HCT116 (cell line): ENCODE measurements at regions not wholly inside any gene's neighbourhood (a gene's known extent, or its start where the extent isn't known, plus 50 kb on each side); places are given as distances from the start of the nearest gene placed in this dataset.

Experiments
- ATAC-seq: fragments of 200-7000 bp; cut with Tn5 transposase; 2 replicates; pipeline ENCODE4 v1.9.1; 2020; ENCODE audit warnings: mild to moderate bottlenecking, moderate library complexity
- BruUV-seq: library from RNA; stranded (reverse); fragments of 400-500 nt; replicated peaks from 2 replicates; lab custom pipeline; 2021; lab: Mats Ljungman, UMichigan
- CTCF ChIA-PET: fragments of 300-600 bp; sonication (Branson Sonifier 250); formaldehyde crosslinking; loops from one replicate; lab custom pipeline; 2021; ENCODE audit warnings: antibody characterized with exemption; lab: Charles Lee
- POLR2A ChIA-PET: fragments of 300-600, 350-600 bp; sonication (Branson Sonifier 250); formaldehyde crosslinking; loops from one replicate; lab custom pipeline; 2021; ENCODE audit warnings: antibody characterized with exemption; lab: Charles Lee
- RAD21 ChIA-PET, 2 experiments: fragments of 300-600 bp; sonication (Branson Sonifier 250); formaldehyde crosslinking; loops; one replicate each; lab custom pipeline; 2023; ENCODE audit warnings: low total read pairs in 2 of 2; ENCODE audit not compliant: uncharacterized antibody in 2 of 2, unreplicated experiment in 2 of 2, low non-redundant PET in 1 of 2; lab: Charles Lee
- DNase-seq: peaks from one replicate; pipeline ENCODE4 v3.0.0-alpha.2; 2010; ENCODE audit warnings: low read depth, low spot score
- H2AFZ ChIP-seq: fragments of 200-600 bp; shearing (Covaris generic), sonication (generic); 2 replicates; pipeline ENCODE4 v1.6.1; 2017; ENCODE audit warnings: low read depth, mixed run types, mixed read lengths, antibody characterized with exemption, low read length; ENCODE audit not compliant: poor library complexity, severe bottlenecking
- H3K27ac ChIP-seq: 2 replicates; pipeline ENCODE4 v1.5.1; 2012; ENCODE audit warnings: low read depth, low read length
- H3K27me3 ChIP-seq: fragments of 200-600 bp; sonication (generic); 2 replicates; pipeline ENCODE4 v1.6.1; 2016; ENCODE audit warnings: mixed run types, low read length, mixed read lengths; ENCODE audit not compliant: insufficient read depth
- H3K36me3 ChIP-seq, 2 experiments: fragments of 200-500 bp in 1 of 2; fragments of 200-600 bp in 1 of 2; sonication (Bioruptor generic) in 1 of 2; sonication (generic) in 1 of 2; 2 replicates each; pipeline versions ENCODE4 v1.5.1 to v1.6.1; 2014 to 2016; ENCODE audit warnings: low read length in 2 of 2, inconsistent platforms in 1 of 2, mixed read lengths in 1 of 2, mixed run types in 1 of 2; ENCODE audit not compliant: insufficient read depth in 2 of 2, control insufficient read depth in 1 of 2
- H3K4me1 ChIP-seq, 2 experiments: fragments of 200-600 bp in 1 of 2; sonication (generic) in 1 of 2; 2 replicates each; pipeline versions ENCODE4 v1.5.1 to v1.6.1; 2012 to 2017; ENCODE audit warnings: low read length in 2 of 2, inconsistent platforms in 1 of 2, mild to moderate bottlenecking in 1 of 2, mixed read lengths in 1 of 2, mixed run types in 1 of 2, moderate library complexity in 1 of 2; ENCODE audit not compliant: insufficient read depth in 2 of 2, control insufficient read depth in 1 of 2
- H3K4me2 ChIP-seq: fragments of 200-600 bp; sonication (generic); 2 replicates; pipeline ENCODE4 v1.6.1; 2017; ENCODE audit warnings: mixed run types, low read length, mixed read lengths
- H3K4me3 ChIP-seq, 2 experiments: fragments of 200-600 bp in 1 of 2; sonication (generic) in 1 of 2; replicated peaks in 1 of 2; 2 replicates each; pipeline ENCODE4 v1.5.1; 2011 to 2016; ENCODE audit warnings: low read length in 2 of 2, control low read depth in 1 of 2, low read depth in 1 of 2, mild to moderate bottlenecking in 1 of 2, mixed read lengths in 1 of 2, mixed run types in 1 of 2
- H3K79me2 ChIP-seq: fragments of 200-600 bp; sonication (generic); 2 replicates; pipeline ENCODE4 v1.6.1; 2017; ENCODE audit warnings: mild to moderate bottlenecking, mixed run types, low read length, moderate library complexity, mixed read lengths; ENCODE audit not compliant: insufficient read depth
- H3K9ac ChIP-seq: fragments of 200-600 bp; sonication (generic); 2 replicates; pipeline ENCODE4 v1.6.1; 2016; ENCODE audit warnings: low read length, mixed read lengths
- H3K9me2 ChIP-seq: fragments of 200-600 bp; sonication (generic), shearing (Covaris generic); 2 replicates; pipeline ENCODE4 v1.6.1; 2017; ENCODE audit warnings: mixed run types, mild to moderate bottlenecking, moderate library complexity; ENCODE audit not compliant: insufficient read depth
- H3K9me3 ChIP-seq, 2 experiments: fragments of 200-500 bp in 1 of 2; fragments of 200-600 bp in 1 of 2; sonication (Bioruptor generic) in 1 of 2; sonication (generic) in 1 of 2; 2 replicates each; pipeline ENCODE4 v1.6.1; 2014 to 2017; ENCODE audit warnings: low read length in 2 of 2, mixed read lengths in 2 of 2, inconsistent platforms in 1 of 2, low read depth in 1 of 2, mild to moderate bottlenecking in 1 of 2, mixed run types in 1 of 2, moderate library complexity in 1 of 2; ENCODE audit not compliant: control insufficient read depth in 1 of 2, insufficient read depth in 1 of 2
- H4K20me1 ChIP-seq: fragments of 200-600 bp; sonication (generic), shearing (Covaris generic); 2 replicates; pipeline ENCODE4 v1.6.1; 2017; ENCODE audit warnings: mixed run types, mild to moderate bottlenecking, moderate library complexity; ENCODE audit not compliant: insufficient read depth
- CBX3 ChIP-seq: IDR thresholded peaks from 2 replicates; pipeline ENCODE4 v1.6.1; 2012; ENCODE audit warnings: low read depth
- CEBPB ChIP-seq: IDR thresholded peaks from 2 replicates; pipeline ENCODE4 v1.6.1; 2012; ENCODE audit warnings: low read depth
- CTCF ChIP-seq, 3 experiments: fragments of 200-600 bp in 1 of 3; sonication (generic) in 1 of 3; IDR thresholded peaks in 2 of 3; conservative IDR thresholded peaks in 1 of 3; 2 replicates each; pipeline ENCODE4 v1.5.1; 2012 to 2017; ENCODE audit warnings: low read depth in 2 of 3, low read length in 2 of 3, antibody characterized with exemption in 1 of 3, borderline replicate concordance in 1 of 3, control low read depth in 1 of 3, mild to moderate bottlenecking in 1 of 3, mixed read lengths in 1 of 3, mixed run types in 1 of 3, moderate library complexity in 1 of 3; ENCODE audit not compliant: insufficient read depth in 1 of 3
- EGR1 ChIP-seq: IDR thresholded peaks from 2 replicates; pipeline ENCODE4 v1.6.1; 2012; ENCODE audit warnings: low read depth
- ELF1 ChIP-seq: IDR thresholded peaks from 2 replicates; pipeline ENCODE4 v1.6.1; 2012; ENCODE audit warnings: low read depth, borderline replicate concordance
- EZH2 ChIP-seq: fragments of 200-600 bp; sonication (generic); IDR thresholded peaks from 2 replicates; pipeline ENCODE4 v1.6.1; 2017; ENCODE audit warnings: antibody characterized with exemption, mixed run types
- EZH2phosphoT487 ChIP-seq: fragments of 200-600 bp; IDR thresholded peaks from 2 replicates; pipeline ENCODE4 v1.6.1; 2018; ENCODE audit warnings: antibody characterized with exemption, borderline replicate concordance
- FOSL1 ChIP-seq: IDR thresholded peaks from 2 replicates; pipeline ENCODE4 v1.6.1; 2012; ENCODE audit warnings: low read depth
- JUND ChIP-seq: IDR thresholded peaks from 2 replicates; pipeline ENCODE4 v1.6.1; 2012
- RAD21 ChIP-seq: IDR thresholded peaks from 2 replicates; pipeline ENCODE4 v1.6.1; 2012; ENCODE audit warnings: low read depth, mild to moderate bottlenecking
- SIN3A ChIP-seq: IDR thresholded peaks from 2 replicates; pipeline ENCODE4 v1.6.1; 2012; ENCODE audit warnings: low read depth
- SRF ChIP-seq: IDR thresholded peaks from 2 replicates; pipeline ENCODE4 v1.6.1; 2012; ENCODE audit warnings: low read depth
- YY1 ChIP-seq: IDR thresholded peaks from 2 replicates; pipeline ENCODE4 v1.6.1; 2011; ENCODE audit warnings: low read length, low read depth, moderate library complexity, mild to moderate bottlenecking; ENCODE audit not compliant: insufficient replicate concordance; ENCODE audit errors: extremely low read depth
- ZNF274 ChIP-seq: fragments of 200-500 bp; sonication (Bioruptor generic); IDR thresholded peaks from 2 replicates; pipeline ENCODE4 v1.6.1; 2014; ENCODE audit warnings: mild to moderate bottlenecking, low read depth, low read length, inconsistent platforms
- intact Hi-C: fragments of 100-400 bp; cut with micrococcal nuclease; formaldehyde crosslinking; loops from 2 replicates; pipeline ENCODE4 v1.10.0; 2022

- no peaks in the 10 kb centered on the region for H3K27me3 ChIP-seq
- no peak overlapping the region for H3K9ac ChIP-seq
- DNase-seq (no peak), ATAC-seq (0 out of 2 replicates have a peak, but pooled peaks have one; percentile 30)
- H3K4me3 ChIP-seq = no peak overlapping the region
- no peaks in the 10 kb centered on the region for H3K79me2 ChIP-seq
- intact Hi-C loops = no loop called here
- BruUV-seq = no TSS peak
- POLR2A ChIA-PET = no interaction called here
- H3K9me3 ChIP-seq = no peaks in the 10 kb centered on the region
- no peak overlapping the region for H2AFZ ChIP-seq
- H3K4me1 ChIP-seq = no peaks in the 10 kb centered on the region
- TF ChIP-seq EZH2 = no peak
- TF ChIP-seq JUND = no peak
- TF ChIP-seq SRF = no peak
- TF ChIP-seq EZH2phosphoT487 = no peak
- TF ChIP-seq CBX3 = no peak
- no peak for TF ChIP-seq CEBPB
- TF ChIP-seq ZNF274 = no peak
- no peak for TF ChIP-seq FOSL1
- no peak for TF ChIP-seq YY1
- TF ChIP-seq SIN3A = no peak
- peak; percentile 49 for TF ChIP-seq RAD21
- TF ChIP-seq CTCF (IDR thresholded peaks at IDR 0.05 in 2 of 3, conservative IDR thresholded peaks at IDR 0.05 in 1 of 3; ENCODE audit: borderline replicate concordance in 1 of 3, insufficient read depth in 1 of 3, low read depth in 2 of 3, low read length in 2 of 3) = 0 out of 6 replicates have a peak, but pooled peaks of 2 of the 3 experiments have one; percentile 1 to 5
- TF ChIP-seq EGR1 = no peak
- TF ChIP-seq ELF1 = no peak
- TF ChIP-seq, all 23 proteins: peak for 2
- Histone ChIP-seq H3K36me3 (no peaks in the 10 kb centered on the region), H3K9me2 (no peaks in the 10 kb centered on the region), H4K20me1 (no peaks in the 10 kb centered on the region), H3K27ac (no peak overlapping the region), H3K4me2 (no peak overlapping the region)
- RAD21 ChIA-PET = no interaction called here
- CTCF ChIA-PET = no interaction called here
These were observed 507.6 kb upstream of the SPHKAP start for GRCh38 chr2:228689053-228689452.
